ENCODE measurements at regions not wholly inside any gene's neighbourhood (a gene's known extent, or its start where the extent isn't known, plus 50 kb on each side); places are given as distances from the start of the nearest gene placed in this dataset.

DNA sequence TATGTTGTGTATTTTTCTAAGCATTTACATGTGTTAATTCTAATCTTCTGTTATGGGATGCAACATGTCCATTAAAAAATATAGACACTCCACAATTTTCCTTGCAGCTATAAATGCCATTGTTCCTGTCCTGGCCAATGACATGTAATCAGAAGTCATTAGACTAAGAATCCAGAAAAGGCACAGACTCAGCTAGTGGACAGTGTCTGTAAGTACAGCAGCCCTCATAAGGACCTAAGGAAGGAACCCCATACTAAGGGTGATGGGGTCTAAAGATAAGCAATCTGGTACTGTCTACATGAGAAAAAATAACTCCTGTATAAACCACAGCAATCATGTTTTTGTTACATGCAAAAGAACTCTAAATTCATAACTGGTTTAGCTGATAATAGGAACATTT lies 115.9 kb downstream of the GPR85 start:
- H3K4me3 ChIP-seq: no peak overlapping the region
- H3K4me1 ChIP-seq: no peaks in the 10 kb centered on the region
- H3K27me3 ChIP-seq: no peaks in the 10 kb centered on the region
- no peak overlapping the region for H3K27ac ChIP-seq
- H3K36me3 ChIP-seq: no peaks in the 10 kb centered on the region
- no peak for TF ChIP-seq EP300 (IDR thresholded peaks at IDR 0.05)
- no peaks in the 10 kb centered on the region for H3K9me3 ChIP-seq
- no peak for DNase-seq (ENCODE audit: low spot score in 2 of 2)

- Histone ChIP-seq H3K4me1 (no peaks in the 10 kb centered on the region), H3K9me3 (no peaks in the 10 kb centered on the region), H3K4me3 (no peak overlapping the region), H3K27ac (no peak overlapping the region), H3K36me3 (no peaks in the 10 kb centered on the region), H3K27me3 (no peaks in the 10 kb centered on the region)
- WGBS, 2 donors: 89 to 93% methylated on average over 1 of the region's 1 CpG
- DNase-seq (ENCODE audit: low spot score in 2 of 2): no peak
- TF ChIP-seq POLR2A (IDR thresholded peaks at IDR 0.05) (no peak), EP300 (IDR thresholded peaks at IDR 0.05) (no peak), CTCF (IDR thresholded peaks at IDR 0.05) (no peak)
These were observed 116.7 kb downstream of the GPR85 start for GRCh38 chr7:112969946-112970345.

DNA sequence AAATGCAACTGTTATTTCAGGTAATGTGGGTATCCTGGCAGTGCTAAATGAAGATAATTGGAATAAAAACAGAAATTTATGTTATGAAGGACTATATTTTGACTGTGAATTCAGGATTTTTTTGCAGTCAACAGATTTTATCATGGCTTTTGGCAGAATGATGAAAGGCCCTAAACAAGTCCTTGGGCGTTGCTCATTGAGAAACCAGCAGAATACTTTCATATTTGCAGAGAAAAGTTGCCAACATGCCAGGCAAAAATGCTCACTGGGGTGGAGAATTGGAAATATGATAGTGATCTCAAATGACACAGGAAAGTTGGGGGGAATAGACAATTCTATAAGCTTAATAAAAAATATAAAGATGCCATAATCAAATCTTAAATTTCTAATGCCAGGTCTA lies 121.1 kb downstream of the GPR85 start:
- Histone ChIP-seq H3K27me3 (no peaks in the 10 kb centered on the region), H3K27ac (no peak overlapping the region), H3K4me3 (no peak overlapping the region), H3K36me3 (no peaks in the 10 kb centered on the region), H3K9me3 (no peaks in the 10 kb centered on the region), H3K4me1 (no peaks in the 10 kb centered on the region)
- TF ChIP-seq EP300 (IDR thresholded peaks at IDR 0.05) (no peak), POLR2A (IDR thresholded peaks at IDR 0.05) (no peak)
- WGBS, 2 donors: 49 to 57% methylated on average over 1 of the region's 1 CpG
- DNase-seq (ENCODE audit: low spot score in 2 of 2): no peak

DNA sequence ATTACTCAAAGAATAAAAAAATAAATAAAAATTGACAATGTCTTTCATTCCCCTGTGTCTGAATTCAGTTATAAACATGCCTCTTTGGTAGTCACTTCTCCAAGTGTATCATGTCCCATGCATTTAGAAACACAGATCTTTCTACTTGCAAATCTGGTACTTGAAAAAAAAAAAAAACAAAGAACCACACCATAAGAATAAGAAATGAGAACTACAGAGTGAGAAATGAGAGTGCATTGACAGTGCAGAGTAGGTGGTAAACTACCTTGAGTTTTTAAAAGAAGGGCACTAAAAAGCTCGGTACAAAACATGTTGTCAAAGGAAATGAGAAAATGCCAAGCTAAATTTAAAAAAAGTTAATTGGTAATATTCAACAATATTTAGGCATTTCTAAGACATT lies 123.0 kb downstream of the GPR85 start:
- Histone ChIP-seq H3K9me3 (no peaks in the 10 kb centered on the region), H3K4me3 (no peak overlapping the region), H3K4me1 (no peaks in the 10 kb centered on the region), H3K27me3 (no peaks in the 10 kb centered on the region), H3K27ac (no peak overlapping the region), H3K36me3 (no peaks in the 10 kb centered on the region)
- TF ChIP-seq EP300 (IDR thresholded peaks at IDR 0.05) (no peak), CTCF (IDR thresholded peaks at IDR 0.05) (no peak), POLR2A (IDR thresholded peaks at IDR 0.05) (no peak)
- 53 to 92% methylated on average over 1 of the region's 1 CpG for WGBS, 2 donors
- DNase-seq (ENCODE audit: low spot score in 2 of 2): no peak

DNA sequence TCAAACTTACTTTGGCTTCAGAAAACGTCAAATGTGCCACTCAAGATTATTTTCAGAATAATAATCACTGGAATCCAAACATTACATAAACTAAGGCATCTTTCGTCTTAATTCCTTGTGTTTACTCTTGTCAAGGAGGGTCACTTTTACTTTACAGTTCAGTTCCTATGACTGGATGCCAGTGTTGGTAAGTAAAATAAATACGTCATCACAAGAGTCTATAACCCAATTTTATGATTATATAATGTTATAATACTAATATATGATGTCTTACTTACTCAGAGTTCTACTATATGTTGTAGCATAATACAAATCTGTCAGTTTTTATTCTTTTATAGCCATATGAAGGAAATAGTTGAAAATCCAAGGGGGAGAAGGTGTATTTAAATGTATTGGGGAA lies 123.8 kb downstream of the GPR85 start:
- no peak overlapping the region for H3K4me3 ChIP-seq
- no peaks in the 10 kb centered on the region for H3K4me1 ChIP-seq
- 80 to 86% methylated on average over 3 of the region's 3 CpGs for WGBS, 2 donors
- no peak for TF ChIP-seq EP300 (IDR thresholded peaks at IDR 0.05)
- no peak for TF ChIP-seq CTCF (IDR thresholded peaks at IDR 0.05)
- no peak for TF ChIP-seq POLR2A (IDR thresholded peaks at IDR 0.05)
- H3K27me3 ChIP-seq: no peaks in the 10 kb centered on the region
- DNase-seq (ENCODE audit: low spot score in 2 of 2): no peak
- H3K36me3 ChIP-seq: no peaks in the 10 kb centered on the region
- no peaks in the 10 kb centered on the region for H3K9me3 ChIP-seq
- no peak overlapping the region for H3K27ac ChIP-seq

DNA sequence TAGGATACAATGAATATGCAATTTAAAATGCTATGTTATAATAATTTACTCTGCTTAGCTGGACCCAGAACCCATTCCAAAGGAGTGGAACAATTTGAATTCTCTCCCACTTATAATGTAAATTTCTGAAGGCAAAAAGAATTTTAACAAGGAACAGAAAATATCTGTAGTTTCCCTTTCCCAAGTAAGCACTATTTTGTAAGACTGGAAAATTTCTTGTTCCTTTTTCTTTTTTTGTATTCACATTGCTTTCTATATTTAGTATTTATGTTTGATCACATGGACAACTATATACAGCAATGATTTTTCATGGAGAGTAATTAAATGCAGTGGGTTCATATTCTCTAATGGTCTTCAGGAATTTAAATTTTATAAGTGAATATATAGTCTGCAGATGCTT lies 127.4 kb downstream of the GPR85 start:
- Histone ChIP-seq H3K36me3 (no peaks in the 10 kb centered on the region), H3K27me3 (no peaks in the 10 kb centered on the region), H3K4me3 (no peak overlapping the region), H3K4me1 (no peaks in the 10 kb centered on the region), H3K27ac (no peak overlapping the region), H3K9me3 (no peaks in the 10 kb centered on the region)
- TF ChIP-seq EP300 (IDR thresholded peaks at IDR 0.05) (no peak), POLR2A (IDR thresholded peaks at IDR 0.05) (no peak)
- DNase-seq (ENCODE audit: low spot score in 2 of 2): no peak

GRCh38 chr7:112958775-112959174 lies 127.9 kb downstream of the GPR85 start:
- no peaks in the 10 kb centered on the region for H3K36me3 ChIP-seq
- H3K4me1 ChIP-seq: no peaks in the 10 kb centered on the region

More at GRCh38 chr7:112958775-112959174, 127.9 kb downstream of the GPR85 start:
- TF ChIP-seq POLR2A (IDR thresholded peaks at IDR 0.05) (no peak), EP300 (IDR thresholded peaks at IDR 0.05) (no peak), CTCF (IDR thresholded peaks at IDR 0.05) (no peak)
- Histone ChIP-seq H3K9me3 (no peaks in the 10 kb centered on the region), H3K27ac (no peak overlapping the region), H3K27me3 (no peaks in the 10 kb centered on the region), H3K4me3 (no peak overlapping the region)
- DNase-seq (ENCODE audit: low spot score in 2 of 2): no peak
